RPMI7951 (cell line): ENCODE measurements at regions not wholly inside any gene's neighbourhood (a gene's known extent, or its start where the extent isn't known, plus 50 kb on each side); places are given as distances from the start of the nearest gene placed in this dataset.
"Not testable (repeated sequence)": the region's sequence is repeated elsewhere in the genome, so short reads cannot be mapped to it uniquely, and the experiment has no call there.

ENCODE experiments used
- DNase-seq: peaks from one replicate; pipeline ENCODE4 v3.0.0-alpha.2; 2012; ENCODE audit warnings: low read depth

- no peak for DNase-seq
Observed at GRCh38 chr6:76984572-76984971, 478.7 kb downstream of the HTR1B start.

GRCh38 chr6:76982476-76983199 lies 480.7 kb downstream of the HTR1B start:
- no peak for DNase-seq

- no peak for DNase-seq
Observed at GRCh38 chr6:76972474-76972873, 490.8 kb downstream of the HTR1B start.

- not testable (repeated sequence) for DNase-seq
Observed at GRCh38 chr6:76959177-76959576, 504.1 kb downstream of the HTR1B start.

GRCh38 chr6:76942203-76942966 lies 520.9 kb downstream of the HTR1B start:
- DNase-seq = peak; percentile 65

GRCh38 chr6:76940191-76940590 lies 523.1 kb downstream of the HTR1B start:
- no peak for DNase-seq

- no peak for DNase-seq
Observed at GRCh38 chr6:76914737-76915136, 548.6 kb downstream of the HTR1B start.

- DNase-seq = not testable (repeated sequence)
Observed at GRCh38 chr6:76905541-76905940, 557.8 kb downstream of the HTR1B start.

- no peak for DNase-seq
Observed at GRCh38 chr6:76892542-76892941, 570.7 kb downstream of the HTR1B start.

GRCh38 chr6:76888351-76888750 lies 574.9 kb downstream of the HTR1B start:
- peak; percentile 11 for DNase-seq

GRCh38 chr6:76886900-76887299 lies 576.4 kb downstream of the HTR1B start:
- DNase-seq = no peak

- DNase-seq = peak; percentile 46
Observed at GRCh38 chr6:76885861-76886301, 577.4 kb downstream of the HTR1B start.

GRCh38 chr6:76881414-76881813 lies 581.9 kb downstream of the HTR1B start:
- peak; percentile 6 for DNase-seq

GRCh38 chr6:76876922-76877553 lies 586.3 kb downstream of the HTR1B start:
- DNase-seq = peak; percentile 77

- not testable (repeated sequence) for DNase-seq
Observed at GRCh38 chr6:76876430-76876829, 586.9 kb downstream of the HTR1B start.

- DNase-seq = no peak
Observed at GRCh38 chr6:76867182-76867581, 596.1 kb downstream of the HTR1B start.

- DNase-seq = no peak
Observed at GRCh38 chr6:76866091-76866915, 597.0 kb downstream of the HTR1B start.

- DNase-seq = no peak
Observed at GRCh38 chr6:76862936-76863335, 600.4 kb downstream of the HTR1B start.

GRCh38 chr6:76861403-76861802 lies 601.9 kb downstream of the HTR1B start:
- DNase-seq = peak; percentile 30

GRCh38 chr6:76856065-76856464 lies 607.2 kb downstream of the HTR1B start:
- DNase-seq = no peak

- DNase-seq = peak; percentile 64
Observed at GRCh38 chr6:76852776-76853175, 610.5 kb downstream of the HTR1B start.
